Neuronal stem cell (in vitro differentiated cells): ENCODE measurements at regions not wholly inside any gene's neighbourhood (a gene's known extent, or its start where the extent isn't known, plus 50 kb on each side); places are given as distances from the start of the nearest gene placed in this dataset.

Source experiments
- DNase-seq: peaks from one replicate; pipeline ENCODE4 v3.0.0-alpha.2; 2013; ENCODE audit warnings: low spot score
- H2AFZ ChIP-seq: one replicate; pipeline ENCODE4 v1.6.1; 2013; ENCODE audit warnings: mild to moderate bottlenecking, low read length, inconsistent platforms
- H2AK5ac ChIP-seq: 2 replicates; pipeline ENCODE4 v1.6.1; 2013; ENCODE audit warnings: low read depth, mild to moderate bottlenecking, inconsistent platforms, low read length, moderate library complexity, mixed read lengths
- H2BK120ac ChIP-seq: 2 replicates; pipeline ENCODE4 v1.6.1; 2013; ENCODE audit warnings: low read depth, mild to moderate bottlenecking, inconsistent platforms, low read length, moderate library complexity, mixed read lengths
- H2BK12ac ChIP-seq: one replicate; pipeline ENCODE4 v1.6.1; 2013; ENCODE audit warnings: low read length, inconsistent platforms
- H2BK15ac ChIP-seq: 2 replicates; pipeline ENCODE4 v1.6.1; 2013; ENCODE audit warnings: mild to moderate bottlenecking, low read length, inconsistent platforms, mixed read lengths
- H2BK5ac ChIP-seq: one replicate; pipeline ENCODE4 v1.6.1; 2013; ENCODE audit warnings: inconsistent platforms, mild to moderate bottlenecking, low read length, moderate library complexity
- H3K14ac ChIP-seq: one replicate; pipeline ENCODE4 v1.6.1; 2013; ENCODE audit warnings: low read length, inconsistent platforms
- H3K18ac ChIP-seq: 2 replicates; pipeline ENCODE4 v1.6.1; 2013; ENCODE audit warnings: low read length, inconsistent platforms
- H3K23ac ChIP-seq: 2 replicates; pipeline ENCODE4 v1.6.1; 2013; ENCODE audit warnings: low read depth, mild to moderate bottlenecking, mixed read lengths, low read length, inconsistent platforms; ENCODE audit not compliant: poor library complexity
- H3K27ac ChIP-seq: replicated peaks from 3 replicates; pipeline ENCODE4 v1.5.1; 2013; ENCODE audit warnings: low read length, inconsistent platforms
- H3K27me3 ChIP-seq, 3 experiments: 2 replicates each; pipeline ENCODE4 v1.6.1; 2013; ENCODE audit warnings: low read length in 3 of 3, mild to moderate bottlenecking in 2 of 3, inconsistent platforms in 1 of 3, low read depth in 1 of 3, mixed read lengths in 1 of 3, moderate library complexity in 1 of 3; ENCODE audit not compliant: control insufficient read depth in 3 of 3, insufficient read depth in 3 of 3
- H3K36me3 ChIP-seq, 2 donors: replicated peaks in 1 of 2; 2 replicates each; pipeline ENCODE4 v1.6.1; 2013; ENCODE audit warnings: low read length in 2 of 2; ENCODE audit not compliant: control insufficient read depth in 2 of 2, insufficient read depth in 2 of 2
- H3K4ac ChIP-seq: 2 replicates; pipeline ENCODE4 v1.6.1; 2013; ENCODE audit warnings: inconsistent platforms, mild to moderate bottlenecking, low read length, moderate library complexity
- H3K4me1 ChIP-seq, 2 donors: 1 replicate in 1 of 2; 2 replicates in 1 of 2; pipeline ENCODE4 v1.6.1; 2013; ENCODE audit warnings: low read length in 2 of 2, low read depth in 1 of 2; ENCODE audit not compliant: control insufficient read depth in 2 of 2, insufficient read depth in 1 of 2
- H3K4me2 ChIP-seq: one replicate; pipeline ENCODE4 v1.6.1; 2013; ENCODE audit warnings: mild to moderate bottlenecking, low read length, inconsistent platforms; ENCODE audit not compliant: insufficient read depth, poor library complexity, severe bottlenecking
- H3K4me3 ChIP-seq, 2 donors: 2 replicates each; pipeline ENCODE4 v1.5.1; 2013; ENCODE audit warnings: low read length in 2 of 2, mild to moderate bottlenecking in 2 of 2, inconsistent platforms in 1 of 2, moderate library complexity in 1 of 2
- H3K79me1 ChIP-seq: one replicate; pipeline ENCODE4 v1.6.1; 2013; ENCODE audit warnings: low read depth, mild to moderate bottlenecking, inconsistent platforms, low read length, moderate library complexity
- H3K9ac ChIP-seq: one replicate; pipeline ENCODE4 v1.6.1; 2013; ENCODE audit warnings: mild to moderate bottlenecking, low read depth, low read length, inconsistent platforms; ENCODE audit not compliant: poor library complexity
- H3K9me3 ChIP-seq, 2 donors: replicated peaks in 1 of 2; 2 replicates each; pipeline versions ENCODE3 to v1.6.1; 2013; ENCODE audit warnings: low read length in 2 of 2, mild to moderate bottlenecking in 2 of 2, inconsistent platforms in 1 of 2, low read depth in 1 of 2, mixed read lengths in 1 of 2, moderate library complexity in 1 of 2; ENCODE audit not compliant: control insufficient read depth in 2 of 2, insufficient read depth in 1 of 2
- H4K8ac ChIP-seq: one replicate; pipeline ENCODE4 v1.6.1; 2013; ENCODE audit warnings: low read depth, mild to moderate bottlenecking, inconsistent platforms, low read length, moderate library complexity
- H4K91ac ChIP-seq: one replicate; pipeline ENCODE4 v1.6.1; 2013; ENCODE audit warnings: low read length, low read depth, mild to moderate bottlenecking, inconsistent platforms; ENCODE audit not compliant: poor library complexity
- WGBS, 2 donors: extraction: QIAGEN DNeasy Blood & Tissue Kit; methylation state at CpG; one replicate each; pipeline ENCODE4 v1.1.7; 2013; ENCODE audit warnings: missing lambda C conversion rate in 2 of 2, mixed read lengths in 1 of 2; ENCODE audit not compliant: insufficient read length in 2 of 2, insufficient replicate concordance in 1 of 2; ENCODE audit errors: extremely low coverage in 2 of 2; 5-methylcytosine and 5-hydroxymethylcytosine counted together

GRCh38 chr15:29872716-29873115 is 50.4 kb upstream of the TJP1 start:
- no peak overlapping the region for H4K8ac ChIP-seq
- no peak overlapping the region for H3K9ac ChIP-seq
- H2BK5ac ChIP-seq, result no peak overlapping the region
- H3K4me1 ChIP-seq, result peaks cover 6% of the 10 kb centered on the region in 2 donors
- no peak overlapping the region for H3K4me2 ChIP-seq
- no peak overlapping the region for H2AK5ac ChIP-seq
- no peak overlapping the region for H2AFZ ChIP-seq
- H2BK15ac ChIP-seq, result no peak overlapping the region
- no peaks in the 10 kb centered on the region for H3K27me3 ChIP-seq
- no peak overlapping the region for H4K91ac ChIP-seq
- H3K4ac ChIP-seq, result no peak overlapping the region
- WGBS, 2 donors, result no CpG with 5 or more reads among the region's 7 CpGs
- H3K27ac ChIP-seq, result no peak overlapping the region
- no peak overlapping the region for H3K14ac ChIP-seq
- no peak overlapping the region for H3K4me3 ChIP-seq
- no peak overlapping the region for H2BK120ac ChIP-seq
- peak overlapping the region; percentile 7 for H3K18ac ChIP-seq
- no peak overlapping the region for H2BK12ac ChIP-seq
- H3K36me3 ChIP-seq, result no peaks in the 10 kb centered on the region
- no peak for DNase-seq
- no peaks in the 10 kb centered on the region for H3K9me3 ChIP-seq
- no peak overlapping the region for H3K23ac ChIP-seq
- no peaks in the 10 kb centered on the region for H3K79me1 ChIP-seq
